NOMO-1 treated with DMSO at 0.1 percent for 48 hours (cell line): ENCODE measurements at regions not wholly inside any gene's neighbourhood (a gene's known extent, or its start where the extent isn't known, plus 50 kb on each side); places are given as distances from the start of the nearest gene placed in this dataset.

Experiments
- DNase-seq: peaks from one replicate; lab custom pipeline; 2025; ENCODE audit not compliant: unreplicated experiment; lab: John Stamatoyannopoulos, UW

GRCh38 chr18:61729322-61729721, 163.5 kb downstream of the RNF152 start:
- no peak for DNase-seq

GRCh38 chr18:61727241-61728193, 165.3 kb downstream of the RNF152 start:
- DNase-seq = no peak

GRCh38 chr18:61724532-61724931, 168.3 kb downstream of the RNF152 start:
- DNase-seq = no peak

GRCh38 chr18:61722247-61722646, 170.6 kb downstream of the RNF152 start:
- DNase-seq = no peak

GRCh38 chr18:61720496-61720895, 172.3 kb downstream of the RNF152 start:
- no peak for DNase-seq

- DNase-seq = no peak
These were observed 173.1 kb downstream of the RNF152 start for GRCh38 chr18:61719671-61720070.

- no peak for DNase-seq
These were observed 173.9 kb downstream of the RNF152 start for GRCh38 chr18:61718944-61719343.

- no peak for DNase-seq
These were observed 178.4 kb downstream of the RNF152 start for GRCh38 chr18:61714421-61714820.

- DNase-seq = no peak
These were observed 179.3 kb downstream of the RNF152 start for GRCh38 chr18:61713502-61713901.

GRCh38 chr18:61710082-61710620, 182.7 kb downstream of the RNF152 start:
- no peak for DNase-seq

GRCh38 chr18:61706276-61706915, 186.4 kb downstream of the RNF152 start:
- no peak for DNase-seq

GRCh38 chr18:61703508-61703907, 189.3 kb downstream of the RNF152 start:
- DNase-seq = no peak

GRCh38 chr18:61702007-61702406, 190.8 kb downstream of the RNF152 start:
- DNase-seq = no peak

- DNase-seq = no peak
These were observed 193.3 kb downstream of the RNF152 start for GRCh38 chr18:61699397-61700110.

GRCh38 chr18:61697306-61697909, 195.4 kb downstream of the RNF152 start:
- DNase-seq = no peak

- no peak for DNase-seq
These were observed 198.6 kb downstream of the RNF152 start for GRCh38 chr18:61694236-61694635.

GRCh38 chr18:61690418-61691138, 202.2 kb downstream of the RNF152 start:
- no peak for DNase-seq

GRCh38 chr18:61687317-61687716, 205.5 kb downstream of the RNF152 start:
- DNase-seq = no peak

- no peak for DNase-seq
These were observed 209.0 kb downstream of the RNF152 start for GRCh38 chr18:61683856-61684255.

GRCh38 chr18:61681065-61681464, 211.7 kb downstream of the RNF152 start:
- DNase-seq = no peak
